IPS-15b (cell line): ENCODE measurements at regions not wholly inside any gene's neighbourhood (a gene's known extent, or its start where the extent isn't known, plus 50 kb on each side); places are given as distances from the start of the nearest gene placed in this dataset.
"Not testable (repeated sequence)": the region's sequence is repeated elsewhere in the genome, so short reads cannot be mapped to it uniquely, and the experiment has no call there.

Source experiments
- H3K27me3 ChIP-seq: one replicate; pipeline ENCODE4 v1.6.1; 2013; ENCODE audit warnings: low read length; ENCODE audit not compliant: control insufficient read depth, insufficient read depth
- H3K36me3 ChIP-seq: one replicate; pipeline ENCODE4 v1.6.1; 2013; ENCODE audit warnings: low read length; ENCODE audit not compliant: control insufficient read depth, insufficient read depth
- H3K4me1 ChIP-seq: one replicate; pipeline ENCODE4 v1.6.1; 2013; ENCODE audit warnings: mild to moderate bottlenecking, low read length; ENCODE audit not compliant: control insufficient read depth, insufficient read depth
- H3K4me3 ChIP-seq: one replicate; pipeline ENCODE4 v1.5.1; 2013; ENCODE audit warnings: low read depth, low read length
- H3K9ac ChIP-seq: one replicate; pipeline ENCODE4 v1.6.1; 2013; ENCODE audit warnings: low read depth, mild to moderate bottlenecking, low read length
- H3K9me3 ChIP-seq: one replicate; pipeline ENCODE4 v1.6.1; 2013; ENCODE audit warnings: mild to moderate bottlenecking, low read length; ENCODE audit not compliant: control insufficient read depth, insufficient read depth

DNA sequence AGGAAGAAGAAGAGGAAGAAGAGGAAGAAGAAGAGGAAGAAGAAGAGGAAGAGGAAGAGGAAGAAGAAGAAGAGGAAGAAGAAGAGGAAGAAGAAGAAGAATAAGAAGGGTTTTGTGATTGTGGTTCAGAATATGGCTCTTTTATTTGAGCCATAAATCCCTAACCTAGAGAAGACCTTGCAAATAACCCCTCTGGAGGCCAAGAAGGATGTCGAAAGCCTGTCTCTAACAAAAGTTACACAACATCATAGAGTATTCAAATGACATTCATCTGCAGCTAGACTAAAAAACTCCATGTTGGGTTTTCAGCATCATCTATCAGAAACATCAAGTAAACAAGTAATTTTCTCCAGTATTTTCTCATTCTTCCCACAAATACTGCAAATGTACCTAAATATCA, 100.9 kb downstream of the RNASET2 start:
- no peak overlapping the region for H3K4me3 ChIP-seq
- H3K9me3 ChIP-seq: no peaks in the 10 kb centered on the region
- no peaks in the 10 kb centered on the region for H3K36me3 ChIP-seq
- H3K9ac ChIP-seq: no peak overlapping the region
- H3K4me1 ChIP-seq: no peaks in the 10 kb centered on the region
- no peaks in the 10 kb centered on the region for H3K27me3 ChIP-seq

DNA sequence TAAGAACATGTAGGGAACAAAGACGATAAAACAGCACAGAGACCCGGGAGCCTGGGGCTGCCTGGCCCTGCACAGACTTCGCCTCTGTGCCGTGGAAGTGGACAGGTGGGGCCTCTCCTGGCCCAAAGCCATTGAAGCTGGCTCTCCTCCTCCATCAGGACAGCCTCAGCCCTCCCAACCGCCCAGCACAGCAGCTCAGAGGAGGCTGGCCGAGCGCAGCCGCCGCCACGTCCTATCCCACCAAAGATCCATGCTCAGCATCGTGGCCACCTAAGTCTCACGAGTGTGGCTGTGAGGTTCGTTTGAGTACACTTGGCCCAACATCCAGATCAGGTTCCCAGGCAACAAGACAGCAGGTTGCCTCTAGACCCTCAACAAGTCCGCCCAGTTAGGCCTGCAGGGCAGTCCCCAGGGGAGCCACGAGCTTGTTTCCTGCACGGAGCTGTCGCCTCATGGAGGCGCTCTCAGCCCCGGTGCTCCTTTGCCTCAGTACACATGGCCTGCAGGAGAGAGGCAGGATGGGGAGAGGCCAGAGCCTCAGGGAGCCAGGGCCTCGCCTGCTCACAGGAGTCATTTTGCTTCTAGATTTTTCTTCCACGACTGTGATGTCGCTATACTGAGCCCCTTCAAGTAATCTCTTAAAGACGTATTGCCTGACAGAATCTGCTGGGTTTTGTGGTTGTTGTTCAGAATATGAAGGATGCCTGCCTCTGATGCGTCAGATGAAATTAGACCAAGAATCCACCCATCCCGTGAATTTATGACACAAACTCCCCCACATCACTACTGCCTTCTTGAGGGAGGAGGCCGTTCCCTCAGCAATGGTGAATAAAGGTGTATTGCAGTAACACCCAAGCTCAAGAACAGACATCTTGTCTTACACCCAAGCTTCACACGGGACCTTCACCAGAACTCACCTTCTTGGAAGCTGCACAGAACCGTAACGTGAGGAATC, 102.7 kb downstream of the RNASET2 start:
- Histone ChIP-seq H3K9me3 (no peaks in the 10 kb centered on the region), H3K27me3 (no peaks in the 10 kb centered on the region), H3K4me3 (no peak overlapping the region), H3K4me1 (no peaks in the 10 kb centered on the region), H3K36me3 (no peaks in the 10 kb centered on the region), H3K9ac (no peak overlapping the region)

DNA sequence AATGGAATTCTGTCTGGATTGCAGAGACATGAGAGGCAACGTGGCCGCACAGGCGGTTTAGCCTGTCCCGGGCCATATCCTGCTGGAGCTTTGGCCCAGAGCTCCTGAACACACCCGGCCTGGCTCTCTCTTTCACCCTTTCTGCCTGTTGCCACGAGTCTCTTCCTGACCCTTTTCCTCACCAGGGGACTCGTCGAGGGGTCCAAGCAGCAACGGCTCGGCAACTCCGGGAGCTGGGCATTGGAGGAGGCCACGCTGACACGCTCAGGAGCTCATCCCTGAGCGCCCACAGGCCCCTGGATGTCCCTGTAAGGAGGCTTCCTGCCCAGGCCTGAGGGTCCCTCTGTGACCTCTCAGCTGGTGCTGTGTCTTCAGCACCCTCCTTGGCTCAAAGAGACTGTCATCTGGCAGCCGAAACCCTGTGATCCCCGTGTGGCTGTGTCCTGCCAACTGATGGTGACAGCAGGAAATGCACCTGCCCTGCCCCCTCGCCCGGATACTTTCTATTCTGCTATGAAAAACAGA, 103.8 kb downstream of the RNASET2 start:
- no peak overlapping the region for H3K4me3 ChIP-seq
- H3K36me3 ChIP-seq: no peaks in the 10 kb centered on the region
- no peaks in the 10 kb centered on the region for H3K9me3 ChIP-seq
- no peak overlapping the region for H3K9ac ChIP-seq
- no peaks in the 10 kb centered on the region for H3K27me3 ChIP-seq
- H3K4me1 ChIP-seq: no peaks in the 10 kb centered on the region

DNA sequence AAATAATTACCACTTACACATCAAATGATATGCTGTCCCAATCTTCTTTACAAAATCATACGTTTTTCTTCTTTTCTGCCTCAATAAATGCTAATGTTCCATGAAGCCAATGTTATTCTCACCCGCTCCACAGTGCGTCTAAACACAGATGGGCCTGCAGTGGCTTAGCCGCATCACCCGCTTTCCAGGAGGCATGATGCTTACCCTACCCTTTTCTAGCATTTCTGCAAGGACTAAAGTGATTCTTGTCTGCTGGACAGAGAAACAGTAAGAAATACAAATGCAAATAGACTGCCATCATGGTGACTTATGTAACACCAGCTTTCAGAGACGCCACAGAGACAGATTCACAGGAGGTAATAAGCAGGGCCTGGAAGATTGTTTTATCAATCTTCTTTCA, 104.4 kb downstream of the RNASET2 start:
- Histone ChIP-seq H3K27me3 (no peaks in the 10 kb centered on the region), H3K4me1 (no peaks in the 10 kb centered on the region), H3K4me3 (no peak overlapping the region), H3K9me3 (no peaks in the 10 kb centered on the region), H3K36me3 (no peaks in the 10 kb centered on the region), H3K9ac (no peak overlapping the region)

DNA sequence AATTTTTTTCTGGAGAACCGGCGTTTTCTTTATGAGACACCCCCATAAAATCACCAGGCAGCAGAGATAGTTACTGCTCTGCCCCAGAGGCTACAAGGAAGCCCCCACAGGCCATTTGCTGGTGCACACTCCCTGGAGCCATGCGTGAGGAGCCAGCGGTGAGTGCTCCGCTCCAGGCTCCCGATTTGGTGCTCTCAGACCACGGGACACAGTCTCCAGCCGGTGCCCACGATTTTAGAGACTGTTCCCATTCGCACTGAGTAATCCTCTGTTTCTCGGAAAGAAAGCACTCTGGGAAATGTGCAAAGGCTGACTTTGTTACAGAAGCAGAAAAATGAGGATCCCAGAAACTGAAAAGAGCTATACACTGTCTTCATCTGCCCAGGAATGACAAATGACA, 104.9 kb downstream of the RNASET2 start:
- no peaks in the 10 kb centered on the region for H3K36me3 ChIP-seq
- no peaks in the 10 kb centered on the region for H3K9me3 ChIP-seq
- no peaks in the 10 kb centered on the region for H3K27me3 ChIP-seq
- no peak overlapping the region for H3K9ac ChIP-seq
- H3K4me3 ChIP-seq: no peak overlapping the region
- no peaks in the 10 kb centered on the region for H3K4me1 ChIP-seq

DNA sequence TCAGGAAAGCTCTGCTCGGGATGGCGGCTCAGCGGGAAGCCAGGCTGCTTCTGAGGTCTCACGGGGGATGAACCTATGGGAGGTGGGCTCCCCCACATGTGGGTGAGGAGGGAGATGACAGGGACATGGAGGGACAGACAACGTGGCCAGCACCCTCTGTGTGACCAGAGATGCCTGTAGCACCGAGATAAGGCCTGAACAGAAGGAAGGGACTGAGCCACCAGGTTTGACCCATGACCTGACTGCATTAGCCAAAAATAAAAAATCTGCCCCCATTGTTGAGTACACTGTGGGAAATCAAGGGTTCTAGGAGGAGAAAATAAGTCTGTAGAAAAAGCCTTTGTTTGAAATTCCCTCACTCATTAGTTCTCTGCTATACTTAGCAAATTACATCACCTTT, 105.7 kb downstream of the RNASET2 start:
- no peak overlapping the region for H3K9ac ChIP-seq
- H3K4me1 ChIP-seq: no peaks in the 10 kb centered on the region
- no peak overlapping the region for H3K4me3 ChIP-seq
- H3K9me3 ChIP-seq: no peaks in the 10 kb centered on the region
- H3K27me3 ChIP-seq: no peaks in the 10 kb centered on the region
- H3K36me3 ChIP-seq: no peaks in the 10 kb centered on the region

DNA sequence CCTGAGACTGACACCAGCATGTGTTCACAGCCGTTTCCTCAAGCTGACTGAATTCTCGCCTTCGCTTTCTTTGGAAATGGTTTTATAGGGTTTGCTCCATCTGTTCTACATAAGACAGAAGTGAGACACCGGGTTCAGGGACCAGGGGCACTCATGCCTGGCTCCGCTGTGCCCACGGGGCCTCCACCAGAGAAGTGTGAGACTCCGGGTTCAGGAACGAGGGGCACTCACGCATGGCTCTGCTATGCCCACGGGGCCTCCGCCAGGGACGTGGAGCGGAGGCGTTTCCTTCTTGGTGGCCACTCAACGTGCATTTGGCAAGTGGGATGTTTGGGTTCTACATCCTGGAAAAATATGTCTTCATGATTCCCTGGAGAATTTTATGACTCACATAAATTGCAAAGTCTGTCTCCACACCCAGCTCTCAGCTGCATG, 106.6 kb downstream of the RNASET2 start:
- Histone ChIP-seq H3K4me3 (no peak overlapping the region), H3K27me3 (no peaks in the 10 kb centered on the region), H3K4me1 (no peaks in the 10 kb centered on the region), H3K9me3 (no peaks in the 10 kb centered on the region), H3K36me3 (no peaks in the 10 kb centered on the region), H3K9ac (no peak overlapping the region)

DNA sequence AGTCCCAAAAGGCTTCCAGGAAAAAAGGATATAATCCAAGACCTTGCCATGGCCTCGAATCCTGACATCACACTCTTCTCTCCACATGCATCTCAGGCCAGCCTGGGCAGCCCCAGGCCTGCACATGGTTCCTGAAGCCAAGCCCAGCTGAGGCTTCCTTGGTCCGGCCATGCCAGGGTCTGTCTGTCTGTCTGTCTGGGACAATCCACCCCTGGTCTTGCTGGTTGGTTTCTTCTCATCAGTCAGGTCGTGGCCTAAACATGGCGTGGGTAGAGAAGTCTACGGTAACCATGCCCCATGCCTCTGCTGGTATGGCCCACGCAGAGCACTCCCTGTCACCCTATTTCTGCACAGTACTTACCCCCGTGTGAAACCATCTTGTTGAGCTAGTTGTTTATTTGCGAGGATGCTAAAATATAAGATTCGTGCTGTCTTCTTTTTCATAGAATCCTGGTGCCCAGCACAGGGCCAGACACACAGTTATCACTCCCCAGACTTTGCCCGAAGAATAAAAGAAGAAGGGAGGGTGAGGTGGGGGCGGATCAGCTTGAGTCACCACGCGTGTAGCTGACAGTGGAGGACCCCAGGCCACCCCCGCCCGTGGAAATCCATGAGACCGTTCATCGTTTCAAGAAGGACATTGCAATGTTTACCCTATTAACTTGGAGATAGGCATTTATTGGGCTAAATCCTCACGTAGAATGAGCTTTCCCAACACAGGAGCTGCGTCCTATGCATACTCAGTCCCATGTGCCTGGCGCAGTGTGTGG, 107.2 kb downstream of the RNASET2 start:
- no peaks in the 10 kb centered on the region for H3K4me1 ChIP-seq
- no peak overlapping the region for H3K4me3 ChIP-seq
- no peaks in the 10 kb centered on the region for H3K36me3 ChIP-seq
- H3K27me3 ChIP-seq: no peaks in the 10 kb centered on the region
- no peak overlapping the region for H3K9ac ChIP-seq
- no peaks in the 10 kb centered on the region for H3K9me3 ChIP-seq

DNA sequence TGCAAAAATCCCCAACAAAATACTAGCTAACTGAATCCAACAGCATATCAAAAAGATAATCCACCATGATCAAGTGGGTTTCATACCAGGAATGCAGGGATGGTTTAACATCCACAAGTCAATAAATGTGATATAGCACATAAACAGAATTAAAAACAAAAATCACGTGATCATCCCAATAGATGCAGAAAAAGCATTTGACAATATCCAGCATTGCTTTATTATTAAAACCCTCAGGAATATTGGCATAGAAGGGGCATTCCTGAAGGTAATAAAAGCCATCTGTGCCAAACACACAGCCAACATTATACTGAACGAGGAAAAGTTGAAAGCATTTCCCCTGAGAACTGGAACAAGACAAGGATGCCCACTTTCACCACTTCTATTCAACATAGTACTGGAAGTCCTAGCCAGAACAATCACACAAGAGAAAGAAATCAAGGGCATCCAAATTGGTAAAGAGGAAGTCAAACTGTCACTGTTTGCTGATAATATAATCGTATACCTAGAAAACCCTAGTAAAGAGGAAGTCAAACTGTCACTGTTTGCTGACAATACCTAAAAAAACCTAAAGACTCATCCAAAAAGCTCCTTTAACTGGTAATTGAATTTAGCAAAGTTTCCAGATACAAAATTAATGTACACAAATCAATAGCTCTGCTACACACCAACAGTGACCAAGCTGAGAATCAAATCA, 109.8 kb downstream of the RNASET2 start:
- not testable (repeated sequence) for H3K4me1 ChIP-seq, H3K9me3 ChIP-seq, H3K4me3 ChIP-seq, H3K27me3 ChIP-seq, H3K36me3 ChIP-seq, H3K9ac ChIP-seq

DNA sequence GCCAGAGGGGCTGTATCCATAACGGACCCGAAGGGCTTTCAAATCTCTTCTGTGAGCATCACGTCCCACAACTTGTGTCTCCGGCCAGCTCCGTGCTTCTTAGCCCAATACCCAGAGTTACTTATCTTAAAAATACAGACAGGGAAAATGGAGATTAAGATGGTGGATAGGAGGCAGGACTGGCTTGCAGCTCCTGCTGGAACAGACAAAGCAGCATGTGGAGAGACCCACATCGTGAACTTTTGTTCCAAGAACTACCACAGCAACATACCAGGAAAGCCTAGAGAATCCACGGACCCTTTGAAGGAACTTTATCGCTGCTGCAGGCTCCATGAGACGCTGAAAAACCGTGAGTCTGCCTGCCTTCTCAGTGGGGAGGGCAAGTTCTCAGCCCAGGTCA, 113.7 kb downstream of the RNASET2 start:
- Histone ChIP-seq H3K27me3 (no peaks in the 10 kb centered on the region), H3K4me1 (no peaks in the 10 kb centered on the region), H3K9ac (no peak overlapping the region), H3K36me3 (no peaks in the 10 kb centered on the region), H3K9me3 (no peaks in the 10 kb centered on the region), H3K4me3 (no peak overlapping the region)

DNA sequence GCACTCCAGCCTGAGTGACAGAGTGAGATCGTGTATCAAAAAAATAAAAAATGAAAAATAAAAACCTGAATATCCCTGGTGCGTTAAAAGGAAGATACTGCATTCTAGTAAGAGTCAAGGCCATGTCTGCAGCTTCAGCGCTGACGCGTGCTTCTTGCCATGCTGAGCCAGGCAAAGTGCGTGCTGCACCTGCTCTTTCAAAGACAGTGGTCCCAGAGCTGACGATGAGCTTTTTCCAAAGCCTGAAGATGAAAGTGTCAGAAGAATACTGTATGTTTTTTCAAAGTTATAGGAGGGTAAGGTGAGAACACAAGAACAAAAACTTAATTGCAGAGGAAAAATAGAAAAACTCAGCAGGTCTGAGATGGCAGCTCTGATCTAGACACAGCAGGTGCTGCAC, 115.1 kb downstream of the RNASET2 start:
- Histone ChIP-seq H3K9ac (no peak overlapping the region), H3K4me1 (no peaks in the 10 kb centered on the region), H3K4me3 (no peak overlapping the region), H3K27me3 (no peaks in the 10 kb centered on the region), H3K9me3 (no peaks in the 10 kb centered on the region), H3K36me3 (no peaks in the 10 kb centered on the region)
